ENCODE measurements at regions not wholly inside any gene's neighbourhood (a gene's known extent, or its start where the extent isn't known, plus 50 kb on each side); places are given as distances from the start of the nearest gene placed in this dataset.
A peak's percentile ranks its signal among the peaks of the same experiment; 100 is the strongest.
"Not testable (repeated sequence)": the region's sequence is repeated elsewhere in the genome, so short reads cannot be mapped to it uniquely, and the experiment has no call there.

DNA sequence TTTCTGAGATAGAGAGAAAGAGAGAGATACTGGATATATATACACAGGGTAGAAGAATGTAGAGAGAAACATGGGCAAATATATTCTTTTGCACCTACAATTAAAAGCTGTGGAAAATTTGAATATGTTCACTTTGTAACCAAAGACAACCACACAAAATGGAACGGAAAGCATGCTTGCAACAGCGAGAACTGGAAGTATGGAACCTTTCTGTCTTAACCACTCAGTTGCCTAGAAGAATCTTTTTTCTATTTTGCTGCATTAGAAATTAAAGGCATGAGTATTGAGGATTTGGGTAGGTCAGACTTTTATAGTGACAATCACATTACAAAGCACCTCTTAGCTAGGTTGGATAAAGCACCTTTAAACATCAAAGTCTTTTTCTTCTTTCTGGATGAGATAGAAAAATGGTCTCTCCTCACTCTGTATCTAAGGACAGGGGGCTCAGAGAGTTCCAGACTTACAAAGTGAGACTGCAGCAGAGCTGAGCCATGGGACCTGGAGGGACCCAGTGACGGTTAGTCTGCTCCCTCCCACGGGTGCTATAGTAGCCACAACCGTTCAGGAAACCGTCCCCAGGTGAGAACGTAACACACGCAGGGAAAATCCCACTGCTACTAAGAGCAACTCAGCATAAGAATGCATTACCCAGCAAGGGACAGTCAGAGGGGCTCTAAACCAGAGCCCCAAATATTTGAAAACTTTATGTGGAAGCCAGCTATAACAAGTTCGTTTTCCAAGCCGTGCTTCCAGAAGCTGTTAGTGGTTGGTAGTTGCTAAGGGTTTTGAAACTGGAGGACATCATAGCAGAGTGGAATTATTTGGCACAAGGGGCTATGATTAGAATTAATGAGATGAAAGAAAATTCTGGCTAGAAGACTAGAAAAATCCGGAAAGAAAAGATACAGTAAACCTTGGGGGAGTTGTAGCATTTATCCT lies 97.1 kb downstream of the DAD1 start:
- peak; percentile 31 for DNase-seq

DNA sequence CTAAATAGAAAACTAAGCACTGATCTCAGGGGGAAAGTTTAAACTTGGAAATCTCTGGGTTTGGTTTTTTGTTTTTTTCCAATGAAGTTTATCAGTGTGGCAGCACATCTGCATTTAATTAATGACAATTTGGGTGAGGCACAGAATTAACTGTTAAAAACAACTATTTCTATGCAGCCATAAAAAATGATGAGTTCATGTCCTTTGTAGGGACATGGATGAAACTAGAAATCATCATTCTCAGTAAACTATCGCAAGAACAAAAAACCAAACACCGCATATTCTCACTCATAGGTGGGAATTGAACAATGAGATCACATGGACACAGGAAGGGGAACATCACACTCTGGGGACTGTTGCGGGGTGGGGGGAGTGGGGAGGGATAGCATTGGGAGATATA lies 98.0 kb downstream of the DAD1 start:
- DNase-seq, result not testable (repeated sequence)

DNA sequence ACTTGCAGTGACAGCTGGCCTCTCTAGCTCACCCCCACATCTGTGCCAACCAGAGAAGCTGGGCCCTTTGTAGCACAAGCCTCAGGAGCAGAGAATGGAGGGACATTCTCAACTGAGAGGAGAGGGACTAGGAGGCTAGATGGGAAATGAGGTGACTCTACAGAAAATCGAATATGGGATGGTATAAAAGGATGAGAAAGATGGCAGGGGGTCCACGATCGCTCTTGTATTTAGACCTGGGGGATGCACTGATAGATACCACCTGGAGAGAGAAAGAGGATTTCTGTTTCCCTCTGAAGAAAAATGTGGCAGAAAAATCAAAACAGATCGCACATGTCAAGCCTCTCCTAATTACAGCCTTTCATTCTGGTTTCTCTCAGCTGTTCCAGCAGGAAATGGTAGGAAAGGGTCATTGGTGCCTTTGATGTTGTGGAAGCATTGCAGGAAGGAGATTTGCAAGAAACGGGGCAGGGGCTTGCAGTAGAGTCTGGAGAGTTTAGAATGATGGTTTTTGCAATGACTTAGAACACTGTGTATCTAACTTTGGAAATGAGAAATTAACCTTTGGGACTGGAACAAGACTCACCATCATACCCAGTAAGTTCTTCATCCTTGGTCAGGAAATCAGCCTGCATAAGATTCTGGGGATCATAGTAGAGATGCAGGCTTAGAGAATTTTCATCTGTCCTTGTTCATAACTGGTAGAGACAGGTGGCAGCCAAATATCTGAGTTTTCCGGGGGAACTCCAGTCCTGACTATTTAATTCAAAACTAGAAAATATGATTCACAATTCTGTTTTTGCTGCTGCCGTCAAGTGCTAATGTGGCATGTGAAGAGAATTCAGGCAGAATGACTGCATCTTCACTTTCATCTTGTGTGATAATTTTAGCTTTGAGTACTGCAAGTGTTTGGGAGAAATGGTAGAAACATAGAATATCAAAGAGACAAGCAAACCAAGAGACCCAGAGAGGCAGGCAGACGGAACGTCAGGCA lies 98.8 kb downstream of the DAD1 start:
- no peak for DNase-seq

DNA sequence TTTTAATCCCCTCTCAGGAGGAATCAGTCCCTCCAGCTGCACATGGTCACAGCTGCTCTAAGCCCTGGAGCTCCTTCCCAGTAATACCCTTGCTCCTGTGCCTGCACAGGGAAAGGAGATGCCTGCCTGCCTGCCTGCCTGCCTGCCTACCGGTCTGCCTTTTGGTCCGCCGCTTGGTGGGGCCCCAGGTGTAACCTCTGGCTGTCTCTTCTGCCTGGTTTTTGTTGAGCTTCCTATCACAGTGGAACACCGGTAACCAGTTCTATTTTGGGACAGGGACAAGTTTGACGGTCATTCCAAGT lies 99.8 kb downstream of the DAD1 start:
- no peak for DNase-seq

DNA sequence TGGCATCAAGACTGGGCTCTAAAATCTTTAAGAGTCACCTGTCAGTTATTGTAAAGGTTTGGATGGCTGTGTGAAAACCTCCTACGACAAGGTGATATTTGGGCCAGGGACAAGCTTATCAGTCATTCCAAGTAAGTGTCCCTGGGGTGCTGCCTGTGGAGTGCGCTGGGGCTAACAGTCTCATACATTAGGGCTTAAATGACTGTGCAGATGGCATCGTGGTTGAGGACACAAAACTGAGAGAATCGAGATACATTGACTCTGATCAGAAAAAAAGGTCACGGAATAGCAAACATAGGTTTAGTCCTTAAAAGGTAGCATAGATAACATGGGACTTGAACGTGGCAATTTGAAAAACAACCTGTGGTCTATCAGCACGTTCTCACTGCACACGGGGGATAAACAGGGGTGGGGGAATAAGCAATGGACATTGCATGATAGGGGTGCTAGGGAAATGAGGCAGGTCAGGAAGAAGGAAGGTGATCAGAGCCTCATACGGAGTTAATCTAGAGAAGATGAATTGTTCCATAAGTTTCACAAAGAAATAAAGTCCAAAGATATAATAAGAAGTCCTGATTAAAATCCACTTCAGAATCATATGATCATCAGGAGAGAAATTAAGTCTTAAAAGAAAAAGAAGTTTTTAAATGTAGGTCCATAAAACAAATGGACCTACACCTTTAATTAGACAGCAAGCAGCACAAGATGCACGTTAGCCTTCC lies 100.3 kb downstream of the DAD1 start:
- no peak for DNase-seq

DNA sequence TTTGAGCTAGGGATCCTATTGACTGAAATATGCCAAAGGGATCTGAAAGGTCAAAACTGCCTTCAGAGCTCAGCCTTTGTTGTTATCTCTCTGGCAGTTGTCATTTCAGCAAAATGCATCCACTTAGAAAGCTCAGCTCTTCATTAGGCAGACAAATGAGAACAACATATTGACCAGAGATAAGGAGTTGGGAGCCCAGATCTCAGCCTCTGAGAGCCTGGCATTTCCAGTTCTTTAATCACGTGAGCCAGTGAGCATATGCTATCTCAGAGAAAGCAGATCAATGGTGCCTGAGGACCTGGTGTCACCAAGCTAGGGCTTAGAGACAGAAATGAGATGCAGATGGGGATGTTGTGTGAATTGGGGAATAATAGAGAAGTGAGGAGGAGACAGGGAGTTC lies 101.1 kb downstream of the DAD1 start:
- DNase-seq, result no peak

DNA sequence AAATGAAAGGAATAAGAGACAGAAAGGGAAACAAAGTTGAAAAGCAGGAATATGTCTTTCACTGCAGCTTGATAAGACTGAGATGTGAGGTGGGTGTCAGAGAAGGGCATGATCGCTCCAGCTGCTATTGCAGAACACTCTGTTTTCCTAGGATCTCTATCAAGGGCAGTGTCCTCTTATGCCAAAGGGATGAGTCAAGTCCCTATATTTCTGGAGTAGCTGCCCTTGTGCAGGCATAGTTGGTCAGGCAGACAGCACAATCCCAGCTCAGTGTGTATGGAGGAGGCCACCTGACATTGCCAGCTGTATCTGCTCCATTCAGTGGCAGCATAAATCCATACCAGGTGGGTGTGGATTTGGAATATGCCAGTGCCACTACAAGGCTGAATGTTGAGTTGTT lies 101.6 kb downstream of the DAD1 start:
- no peak for DNase-seq

DNA sequence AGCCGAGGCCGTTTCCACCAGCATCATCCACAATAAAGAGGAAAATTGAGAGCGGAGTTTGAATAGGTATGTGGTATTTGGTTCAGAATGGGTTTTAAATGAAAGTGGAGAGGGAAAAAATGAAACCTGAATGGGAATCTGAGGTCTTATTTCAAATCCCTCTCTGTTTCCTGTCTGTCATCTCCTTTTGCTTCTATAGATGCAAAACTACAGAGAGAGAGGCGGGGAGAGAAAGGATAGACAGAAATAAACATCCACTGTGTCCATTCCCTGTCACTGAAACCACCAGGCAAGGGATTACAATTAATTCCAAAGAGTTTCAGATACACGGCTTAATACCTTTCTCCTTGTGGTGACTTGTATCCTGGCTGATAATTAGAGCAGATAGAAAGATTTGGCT lies 102.3 kb downstream of the DAD1 start:
- DNase-seq, result no peak

DNA sequence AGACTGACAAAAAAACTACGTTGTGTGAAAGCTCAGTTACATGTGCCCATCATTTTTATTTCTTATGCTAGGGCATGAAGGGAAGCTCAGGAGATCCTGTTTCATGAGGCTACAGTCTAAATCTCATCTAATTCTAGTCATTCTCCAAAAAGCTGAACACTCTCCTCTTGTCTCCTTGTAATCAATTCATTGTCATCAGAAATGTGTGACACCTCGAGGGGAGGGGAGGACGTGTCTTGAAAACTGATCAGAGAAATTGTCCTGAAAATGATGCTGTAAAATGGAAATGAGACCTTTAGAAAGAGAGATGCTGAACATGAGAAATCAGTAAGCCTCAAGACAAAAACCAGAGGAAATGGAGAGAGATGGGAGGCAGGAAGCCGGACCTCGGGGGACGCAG lies 103.4 kb downstream of the DAD1 start:
- DNase-seq, result no peak

DNA sequence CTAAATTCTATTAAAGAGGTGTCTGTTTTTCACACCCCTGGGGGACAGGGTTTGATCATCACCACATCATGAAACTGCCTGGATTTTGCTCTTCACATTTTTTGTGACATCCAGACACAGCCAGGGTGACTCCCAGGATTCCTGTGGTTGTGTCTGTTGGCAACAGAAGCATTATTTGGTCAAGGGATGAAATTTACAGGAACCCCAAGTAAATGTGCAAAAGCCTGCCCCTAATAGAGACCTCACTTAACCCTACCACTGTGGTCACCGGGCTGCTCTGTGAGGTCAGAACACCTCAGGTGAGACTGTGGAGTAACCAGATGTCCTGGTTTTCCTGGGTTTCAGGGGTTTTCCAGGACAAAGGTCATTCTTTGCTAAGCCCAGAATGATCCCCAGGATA lies 103.8 kb downstream of the DAD1 start:
- no peak for DNase-seq

DNA sequence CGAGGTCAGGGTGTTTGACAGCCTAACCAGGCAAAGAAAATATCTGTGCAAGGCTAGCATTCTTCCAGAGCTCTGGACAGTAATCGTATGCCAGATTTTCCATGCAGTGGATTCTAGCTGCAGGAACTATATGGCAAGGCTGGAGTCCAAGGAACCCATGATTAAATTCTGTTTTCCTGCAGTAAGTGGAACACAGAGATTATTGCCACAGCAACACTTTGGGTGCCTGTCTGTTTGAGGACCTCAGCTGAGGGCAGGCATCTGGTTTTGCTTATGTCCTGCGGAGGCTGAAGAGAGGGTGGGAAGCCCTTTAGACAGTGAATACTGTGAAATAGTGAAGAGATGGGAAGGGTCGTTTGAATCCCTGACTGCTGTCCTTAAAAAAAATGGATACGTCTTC lies 104.4 kb downstream of the DAD1 start:
- DNase-seq, result no peak

DNA sequence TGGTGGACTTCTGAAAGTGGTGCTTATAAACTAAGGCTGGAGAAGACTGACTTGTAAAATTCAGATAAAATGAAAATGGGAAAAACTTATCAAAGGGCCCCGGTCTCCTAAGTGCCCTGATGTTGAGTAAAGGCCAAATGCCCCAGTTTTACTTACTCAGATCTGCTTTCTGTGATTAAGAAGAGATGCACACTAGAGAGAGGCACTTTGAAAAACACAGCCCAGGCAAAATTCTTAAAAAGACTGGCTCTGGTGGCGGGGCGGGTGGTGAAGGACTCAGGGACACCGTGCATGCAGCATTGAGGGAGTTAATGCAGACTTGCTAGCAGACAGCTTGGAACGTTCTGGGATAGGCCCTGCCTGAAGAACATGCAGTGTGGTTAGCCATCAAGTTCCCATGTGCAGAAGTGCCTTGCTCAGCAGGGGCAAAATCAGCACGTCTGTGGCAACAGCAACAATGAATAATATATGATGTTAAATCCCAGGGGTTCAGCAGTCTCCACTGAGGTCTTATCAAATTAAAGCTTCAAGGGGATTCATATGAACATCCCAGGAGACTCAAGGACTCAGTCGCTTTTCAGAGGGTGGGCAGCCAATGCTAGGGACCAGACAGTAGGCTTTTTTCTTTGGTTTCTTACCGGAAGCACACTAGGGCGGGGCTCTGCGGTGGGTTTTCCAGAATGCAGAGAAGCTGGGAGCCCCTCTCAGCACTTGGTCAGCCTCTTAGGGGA lies 105.0 kb downstream of the DAD1 start:
- DNase-seq, result no peak

DNA sequence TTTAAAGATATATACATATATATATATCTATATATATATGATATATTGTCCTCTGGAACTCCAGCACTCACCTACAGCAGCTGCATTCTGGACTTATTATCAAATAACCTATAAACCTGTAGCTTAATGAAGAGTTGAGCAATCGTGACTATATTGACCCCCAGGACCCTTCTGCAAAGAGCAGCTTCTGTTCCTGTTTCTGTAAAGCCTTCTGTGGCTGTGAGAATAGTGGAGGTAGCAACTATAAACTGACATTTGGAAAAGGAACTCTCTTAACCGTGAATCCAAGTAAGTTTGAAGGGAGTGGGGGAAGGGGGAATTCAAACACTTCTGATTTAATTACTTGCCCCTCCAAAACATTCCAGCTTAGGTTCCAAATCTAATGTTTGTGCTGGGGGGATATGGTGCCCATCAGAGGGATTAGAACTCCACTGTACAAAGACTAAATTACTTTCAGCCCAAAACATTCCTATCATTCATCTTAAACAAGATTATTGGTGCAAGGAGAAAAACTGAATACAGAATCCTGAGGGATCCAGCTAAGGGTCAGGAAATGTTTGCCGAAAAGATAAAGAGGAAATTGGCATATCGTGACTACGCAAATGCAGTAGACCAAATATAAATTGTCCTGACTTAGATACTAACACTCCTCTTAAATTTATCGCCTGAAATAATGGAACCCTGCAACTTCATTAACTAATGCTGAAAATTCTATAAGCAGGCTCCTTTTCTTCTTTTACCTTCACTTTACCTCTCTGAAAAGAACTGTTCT lies 106.1 kb downstream of the DAD1 start:
- no peak for DNase-seq

DNA sequence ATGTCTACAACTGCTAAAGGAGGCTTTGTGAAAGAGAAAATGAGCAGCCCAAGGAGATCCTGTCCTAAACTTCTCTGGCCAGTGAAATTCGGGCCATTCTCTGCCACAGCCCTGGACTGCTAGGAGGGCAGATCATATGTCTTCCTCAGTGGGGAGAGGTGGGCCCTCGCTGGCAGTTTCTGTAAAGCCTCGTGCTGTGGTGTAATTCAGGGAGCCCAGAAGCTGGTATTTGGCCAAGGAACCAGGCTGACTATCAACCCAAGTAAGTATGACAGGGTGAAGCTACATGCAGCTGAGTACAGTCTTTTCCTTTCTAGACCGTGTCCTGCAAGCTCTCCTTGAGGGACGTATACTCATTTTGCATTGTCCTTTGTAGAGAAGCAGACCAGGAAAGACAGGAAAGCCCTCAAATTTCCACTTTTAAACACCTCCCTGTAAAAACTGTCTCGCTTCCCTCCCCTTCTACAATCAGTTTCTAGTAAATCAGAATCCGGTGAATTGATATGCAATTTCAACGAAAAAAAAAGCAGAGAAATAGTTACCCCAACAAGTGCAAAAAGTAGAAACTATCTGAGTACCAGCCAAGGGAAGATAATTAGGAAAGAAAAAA lies 106.8 kb downstream of the DAD1 start:
- no peak for DNase-seq

DNA sequence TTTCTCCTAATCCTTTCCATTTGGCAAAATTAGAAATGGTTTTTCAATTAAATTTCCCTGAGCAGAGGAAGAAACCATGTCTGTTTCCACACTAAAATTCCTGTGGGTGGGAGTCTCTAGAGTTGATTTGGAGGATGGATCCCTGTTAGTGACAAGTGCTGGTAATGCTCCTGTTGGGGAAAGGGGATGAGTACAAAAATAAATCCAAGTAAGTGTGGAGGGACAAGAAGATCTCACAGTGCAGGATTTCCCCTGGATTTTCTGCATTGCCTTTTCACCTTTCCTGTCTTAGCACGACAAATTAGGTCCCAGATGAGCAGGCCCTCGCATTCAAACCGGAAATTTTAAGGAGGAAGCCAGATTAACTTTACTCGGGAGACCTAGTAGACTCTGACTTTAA lies 107.5 kb downstream of the DAD1 start:
- no peak for DNase-seq

DNA sequence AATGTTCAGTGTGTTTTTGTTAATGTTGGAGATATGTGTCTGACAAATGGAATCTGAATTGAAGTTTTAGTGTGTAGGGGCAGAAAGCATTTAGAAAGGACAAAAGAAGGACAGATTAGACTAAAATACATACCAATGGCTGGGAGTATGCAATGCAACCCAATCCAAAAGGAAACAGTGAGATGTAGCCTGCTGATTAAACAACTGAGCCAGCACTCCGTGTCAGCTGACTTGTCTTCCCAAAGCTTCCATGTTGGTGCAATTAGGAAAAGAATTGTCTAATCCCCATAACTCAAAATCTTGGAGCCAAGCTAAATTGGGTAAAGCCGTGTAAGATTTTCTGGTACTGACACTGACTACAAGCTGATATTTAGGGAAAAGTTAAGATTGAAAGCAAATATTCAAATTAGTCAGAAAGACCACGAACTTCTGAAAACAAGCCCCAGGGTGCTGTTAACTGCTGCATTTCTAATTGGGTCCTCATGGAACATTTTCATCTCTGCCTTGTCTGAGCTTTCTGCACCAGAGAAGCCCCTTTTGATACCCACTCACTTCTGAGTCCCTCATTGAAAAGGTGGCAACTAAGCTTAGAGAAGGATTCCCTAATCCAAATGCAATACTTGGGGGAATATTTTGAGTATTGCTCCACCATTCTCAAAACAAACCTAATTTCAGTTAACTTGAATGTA lies 109.1 kb downstream of the DAD1 start:
- DNase-seq, result no peak

DNA sequence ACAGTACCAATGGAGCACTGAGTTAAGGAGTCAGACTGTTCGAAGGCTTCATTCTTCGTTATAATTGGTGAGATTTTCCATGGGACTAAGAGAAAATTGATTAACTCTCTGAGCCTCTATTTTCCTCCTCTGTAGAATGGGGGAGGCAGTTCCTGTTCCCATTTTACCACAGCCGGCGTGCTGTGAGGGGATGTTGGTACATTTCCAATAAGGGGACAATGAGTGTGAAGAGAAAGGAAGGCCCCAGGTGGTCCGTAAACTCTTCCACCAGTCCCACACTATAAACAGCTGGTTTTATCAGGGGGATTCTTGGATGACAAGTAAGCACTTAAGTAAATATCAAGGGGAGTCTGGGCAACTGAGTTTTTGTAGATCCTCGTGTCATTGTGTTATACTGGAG lies 109.9 kb downstream of the DAD1 start:
- DNase-seq, result no peak

DNA sequence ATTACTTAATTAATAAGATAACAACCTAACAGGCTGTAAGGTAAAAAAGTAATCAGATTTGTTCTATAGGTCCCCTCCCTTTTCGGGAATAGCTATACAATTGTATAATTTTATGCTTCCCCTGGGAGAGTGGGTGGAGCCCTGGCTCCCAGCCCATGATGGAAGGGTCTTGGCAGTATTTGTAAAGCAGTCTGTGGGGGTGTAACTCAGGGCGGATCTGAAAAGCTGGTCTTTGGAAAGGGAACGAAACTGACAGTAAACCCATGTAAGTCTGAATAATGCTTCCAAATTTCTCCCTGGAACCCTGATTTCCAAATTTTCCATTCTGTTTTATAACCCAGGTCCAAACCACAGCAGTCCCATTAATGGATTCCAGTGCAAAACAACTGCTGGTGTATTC lies 110.4 kb downstream of the DAD1 start:
- DNase-seq, result no peak

DNA sequence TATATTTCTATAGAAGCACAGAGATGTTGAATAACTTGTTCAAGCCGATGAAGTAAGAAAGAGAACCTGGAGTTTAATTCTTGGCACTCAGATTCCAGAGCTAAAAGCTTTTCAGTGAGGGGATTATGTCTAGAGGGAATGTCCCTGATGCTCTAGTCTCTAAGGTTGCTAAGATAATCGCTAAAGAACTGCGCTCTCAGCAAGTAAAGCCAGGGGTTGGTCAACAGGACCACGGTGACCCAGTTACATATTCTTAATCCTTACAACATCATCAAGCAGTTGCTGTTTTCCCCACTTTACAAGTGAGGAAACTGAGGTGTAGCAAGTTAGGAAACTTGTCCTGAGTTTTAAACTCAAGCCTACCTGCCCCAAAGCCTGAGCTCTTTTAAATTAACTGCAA lies 110.8 kb downstream of the DAD1 start:
- no peak for DNase-seq

DNA sequence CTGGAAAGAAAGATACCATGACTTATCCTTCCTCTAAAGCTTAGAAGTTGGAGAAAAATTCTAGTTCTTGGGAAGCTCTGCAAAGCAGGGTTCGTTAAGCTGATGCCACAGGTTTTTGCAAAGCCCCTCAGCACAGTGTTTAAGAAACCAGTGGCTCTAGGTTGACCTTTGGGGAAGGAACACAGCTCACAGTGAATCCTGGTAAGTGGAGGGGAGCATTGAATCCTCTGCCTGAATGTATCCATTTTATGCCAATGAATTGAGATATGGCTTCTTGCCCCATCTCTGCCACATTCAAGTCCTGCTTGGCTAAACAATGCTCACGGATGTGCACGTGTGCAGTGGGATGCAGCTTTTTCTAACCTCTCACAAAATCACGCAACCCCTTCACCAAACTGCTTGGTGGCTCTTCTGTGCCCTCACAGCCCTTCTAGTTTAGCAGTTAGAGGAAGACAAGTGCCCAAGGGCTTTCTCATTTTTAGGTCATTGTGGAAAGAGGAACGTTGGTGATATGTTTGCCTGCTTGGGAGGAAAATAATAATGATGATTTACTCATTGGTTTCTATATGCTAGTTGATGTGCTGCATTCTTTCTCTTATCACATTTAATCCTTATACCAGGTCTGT lies 111.3 kb downstream of the DAD1 start:
- no peak for DNase-seq
